Activated T-cell treated with anti-CD3 and anti-CD28 coated beads, Interleukin-2, amount 50 U/mL, for 72 hours (primary cell): ENCODE measurements at regions not wholly inside any gene's neighbourhood (a gene's known extent, or its start where the extent isn't known, plus 50 kb on each side); places are given as distances from the start of the nearest gene placed in this dataset.

Experiments used
- ATAC-seq, 2 donors: fragments of 150-1000 bp; cut with Tn5 transposase; replicated peaks in 1 of 2; 2 replicates each; pipeline ENCODE4 v1.10.0; 2021; ENCODE audit warnings: moderate library complexity in 2 of 2, mild to moderate bottlenecking in 1 of 2
- DNase-seq, 2 donors: peaks; one replicate each; pipeline ENCODE4 v3.0.0; 2021 to 2022; ENCODE audit warnings: mixed read lengths in 1 of 2
- H3K27ac Mint-ChIP-seq: one replicate; pipeline ENCODE4 v1.8.0; 2022; ENCODE audit warnings: mild to moderate bottlenecking, moderate library complexity, mixed read lengths
- H3K27me3 Mint-ChIP-seq: one replicate; pipeline ENCODE4 v1.8.0; 2022; ENCODE audit warnings: low read depth, mixed read lengths
- H3K36me3 Mint-ChIP-seq, 2 donors: one replicate each; pipeline ENCODE4 v1.8.0; 2022; ENCODE audit warnings: mixed read lengths in 2 of 2, mild to moderate bottlenecking in 1 of 2; ENCODE audit not compliant: insufficient read depth in 2 of 2
- H3K4me1 Mint-ChIP-seq: one replicate; pipeline ENCODE4 v1.8.0; 2022; ENCODE audit warnings: low read depth, mixed read lengths
- H3K4me3 Mint-ChIP-seq, 2 donors: one replicate each; pipeline ENCODE4 v1.8.0; 2022; ENCODE audit warnings: mild to moderate bottlenecking in 2 of 2, mixed read lengths in 2 of 2, moderate library complexity in 2 of 2
- H3K9me3 Mint-ChIP-seq, 2 donors: one replicate each; pipeline ENCODE4 v1.8.0; 2022; ENCODE audit warnings: mixed read lengths in 2 of 2

GRCh38 chr7:46775776-46776175 is 806.1 kb downstream of the TNS3 start:
- Mint-ChIP-seq H3K36me3 (no peaks in the 10 kb centered on the region), H3K4me3 (no peak overlapping the region), H3K4me1 (no peaks in the 10 kb centered on the region), H3K27me3 (no peaks in the 10 kb centered on the region), H3K9me3 (peaks cover 6 to 13% of the 10 kb centered on the region in 2 donors), H3K27ac (no peak overlapping the region)
- no peak for ATAC-seq
- no peak for DNase-seq

DNA sequence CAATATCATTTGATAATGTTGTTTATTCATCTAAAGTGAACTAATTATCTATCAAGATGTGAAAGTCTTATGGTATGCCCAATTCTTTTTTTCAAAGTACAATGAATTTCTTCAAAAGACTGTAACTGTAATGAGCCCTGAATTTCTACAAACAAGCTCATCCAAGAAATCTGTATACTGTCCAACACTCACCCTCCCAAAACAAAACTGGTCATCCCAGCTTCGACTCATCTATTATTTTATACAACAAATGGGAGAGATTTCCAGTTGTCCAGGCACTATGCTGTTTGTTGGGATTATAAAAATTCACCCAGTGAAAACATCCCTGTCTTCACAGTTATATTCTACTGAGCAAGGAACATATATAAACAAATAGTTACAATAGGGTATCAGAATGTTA is 806.9 kb downstream of the TNS3 start:
- no peak overlapping the region for H3K27ac Mint-ChIP-seq
- no peak for ATAC-seq
- H3K9me3 Mint-ChIP-seq, result peaks cover 6 to 11% of the 10 kb centered on the region in 2 donors
- no peaks in the 10 kb centered on the region for H3K36me3 Mint-ChIP-seq
- H3K27me3 Mint-ChIP-seq, result no peaks in the 10 kb centered on the region
- H3K4me3 Mint-ChIP-seq, result no peak overlapping the region
- DNase-seq, result no peak
- H3K4me1 Mint-ChIP-seq, result no peaks in the 10 kb centered on the region

DNA sequence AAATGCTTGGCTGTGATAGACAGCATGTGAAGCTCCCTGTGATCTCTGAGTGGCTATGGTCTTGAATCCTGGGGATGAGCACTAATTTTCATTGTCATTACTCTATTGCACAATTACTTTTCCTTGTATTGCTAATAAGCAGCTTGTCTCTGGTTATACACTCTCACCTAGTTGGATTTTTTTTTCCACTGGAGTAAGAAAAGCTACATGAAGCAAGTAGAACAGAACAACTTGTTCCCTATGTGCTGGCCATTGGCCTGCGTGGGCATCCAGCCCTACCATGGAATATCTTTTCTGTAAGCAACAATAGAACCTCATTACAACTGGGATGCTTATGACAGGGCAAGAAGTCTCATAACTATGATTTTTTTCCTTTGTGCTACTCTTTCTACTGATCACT is 807.4 kb downstream of the TNS3 start:
- Mint-ChIP-seq H3K4me3 (no peak overlapping the region), H3K27me3 (no peaks in the 10 kb centered on the region), H3K27ac (no peak overlapping the region), H3K9me3 (peaks cover 10 to 11% of the 10 kb centered on the region in 2 donors), H3K36me3 (no peaks in the 10 kb centered on the region), H3K4me1 (no peaks in the 10 kb centered on the region)
- DNase-seq (no peak), ATAC-seq (no peak)

DNA sequence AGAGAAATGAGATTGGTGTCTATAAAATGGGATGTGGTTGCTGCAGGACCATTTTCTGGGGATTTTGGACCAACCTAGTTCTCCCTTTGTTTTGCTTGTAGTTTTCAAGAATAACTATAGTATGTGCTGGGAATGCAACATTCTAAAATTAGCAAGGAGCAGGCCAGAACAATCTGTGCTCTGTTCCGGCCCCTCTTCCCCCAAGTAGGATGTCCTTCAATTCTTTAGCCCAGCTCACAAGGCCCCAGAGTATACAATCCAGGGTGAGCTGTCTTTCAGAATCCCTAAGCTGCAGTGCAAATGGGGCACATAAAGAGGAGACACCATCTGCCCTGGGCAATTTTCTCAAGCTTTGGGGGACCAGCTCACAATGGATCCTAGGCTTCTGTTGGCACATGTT is 809.1 kb downstream of the TNS3 start:
- ATAC-seq, result no peak
- no peaks in the 10 kb centered on the region for H3K36me3 Mint-ChIP-seq
- H3K27ac Mint-ChIP-seq, result no peak overlapping the region
- no peak for DNase-seq
- H3K27me3 Mint-ChIP-seq, result no peaks in the 10 kb centered on the region
- H3K4me3 Mint-ChIP-seq, result no peak overlapping the region
- peaks cover 10 to 14% of the 10 kb centered on the region in 2 donors for H3K9me3 Mint-ChIP-seq
- no peaks in the 10 kb centered on the region for H3K4me1 Mint-ChIP-seq

- ATAC-seq, result no peak
- no peak overlapping the region for H3K4me3 Mint-ChIP-seq
- H3K36me3 Mint-ChIP-seq, result peaks cover 0 to 1% of the 10 kb centered on the region in 2 donors
- no peak overlapping the region for H3K27ac Mint-ChIP-seq
- H3K27me3 Mint-ChIP-seq, result no peaks in the 10 kb centered on the region
- H3K9me3 Mint-ChIP-seq, result peaks cover 4 to 16% of the 10 kb centered on the region in 2 donors
- H3K4me1 Mint-ChIP-seq, result no peaks in the 10 kb centered on the region
- DNase-seq, result no peak
These were observed 814.8 kb downstream of the TNS3 start for GRCh38 chr7:46767071-46767470.

GRCh38 chr7:46764100-46764936 is 817.6 kb downstream of the TNS3 start:
- DNase-seq, result no peak
- no peak overlapping the region for H3K27ac Mint-ChIP-seq
- peaks cover 7 to 13% of the 10 kb centered on the region in 2 donors for H3K9me3 Mint-ChIP-seq
- no peaks in the 10 kb centered on the region for H3K27me3 Mint-ChIP-seq
- H3K36me3 Mint-ChIP-seq, result peaks cover 0 to 1% of the 10 kb centered on the region in 2 donors
- no peak for ATAC-seq
- H3K4me1 Mint-ChIP-seq, result no peaks in the 10 kb centered on the region
- no peak overlapping the region for H3K4me3 Mint-ChIP-seq

GRCh38 chr7:46763344-46763743 is 818.6 kb downstream of the TNS3 start:
- peaks cover 0 to 1% of the 10 kb centered on the region in 2 donors for H3K36me3 Mint-ChIP-seq
- peaks cover 5 to 7% of the 10 kb centered on the region in 2 donors for H3K9me3 Mint-ChIP-seq
- DNase-seq, result no peak
- no peak for ATAC-seq
- no peak overlapping the region for H3K27ac Mint-ChIP-seq
- no peak overlapping the region for H3K4me3 Mint-ChIP-seq
- no peaks in the 10 kb centered on the region for H3K4me1 Mint-ChIP-seq
- H3K27me3 Mint-ChIP-seq, result no peaks in the 10 kb centered on the region

DNA sequence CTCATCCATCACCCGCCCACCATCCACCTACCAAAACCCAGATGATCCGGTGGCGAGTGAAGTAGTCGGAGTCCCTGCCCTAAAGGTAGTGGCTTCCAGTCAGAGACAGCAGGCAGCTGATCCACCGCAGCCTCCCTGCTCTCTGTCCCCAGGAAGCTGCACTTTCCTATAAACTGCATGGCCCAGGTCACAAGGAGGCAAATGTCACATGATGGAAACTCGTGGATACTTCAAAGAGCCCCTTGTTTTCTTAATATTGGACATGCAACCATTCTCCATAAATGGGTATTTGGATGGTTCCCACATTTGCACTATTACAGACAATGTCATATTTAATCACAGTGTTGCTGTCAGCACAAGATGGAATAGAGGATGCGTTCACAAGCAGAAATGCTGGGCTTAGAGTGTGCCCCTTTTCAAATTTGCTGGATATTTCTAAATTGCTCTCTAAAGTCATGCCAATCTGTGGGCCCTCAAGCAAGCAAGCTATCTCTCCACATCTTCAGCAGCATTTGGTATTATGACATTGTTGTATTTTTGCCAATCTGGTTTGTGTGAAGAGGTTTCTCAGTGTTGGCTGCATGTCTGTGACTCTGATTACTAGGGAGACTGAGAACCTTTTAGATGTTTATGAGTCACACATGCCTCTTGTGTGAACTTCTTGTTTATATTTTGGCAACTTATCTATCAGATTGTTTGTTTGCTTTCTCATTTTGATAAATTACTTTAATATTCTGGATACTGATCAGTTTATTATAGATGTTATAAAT is 822.0 kb downstream of the TNS3 start:
- no peaks in the 10 kb centered on the region for H3K27me3 Mint-ChIP-seq

DNA sequence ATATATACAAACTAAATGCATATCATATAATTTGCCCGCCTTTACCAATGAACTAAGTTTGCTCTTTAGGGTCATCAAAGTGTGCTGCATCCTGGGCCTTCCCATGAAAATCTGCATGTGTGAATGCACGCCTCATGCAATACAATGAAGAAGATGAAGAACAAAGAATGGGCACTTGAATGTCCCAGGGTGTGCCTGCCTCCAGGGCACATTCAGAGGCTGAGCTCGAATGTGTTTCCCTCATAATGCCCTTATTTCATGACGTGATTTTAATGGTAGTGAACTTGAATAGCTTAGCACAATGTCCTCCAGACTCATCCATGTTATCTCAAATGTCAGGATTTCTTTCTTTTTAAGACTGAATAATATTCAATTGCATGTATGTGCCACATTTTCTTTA is 824.9 kb downstream of the TNS3 start:
- ATAC-seq, result no peak
- no peak overlapping the region for H3K4me3 Mint-ChIP-seq
- no peaks in the 10 kb centered on the region for H3K36me3 Mint-ChIP-seq
- DNase-seq, result no peak
- H3K27me3 Mint-ChIP-seq, result no peaks in the 10 kb centered on the region
- peaks cover 2 to 5% of the 10 kb centered on the region in 2 donors for H3K9me3 Mint-ChIP-seq
- no peaks in the 10 kb centered on the region for H3K4me1 Mint-ChIP-seq
- H3K27ac Mint-ChIP-seq, result no peak overlapping the region

More for the DNA sequence above, 822.0 kb downstream of the TNS3 start:
- Mint-ChIP-seq H3K9me3 (peaks cover 4 to 7% of the 10 kb centered on the region in 2 donors), H3K4me1 (no peaks in the 10 kb centered on the region), H3K36me3 (peaks cover 0 to 1% of the 10 kb centered on the region in 2 donors), H3K27ac (no peak overlapping the region), H3K4me3 (no peak overlapping the region)
- ATAC-seq (no peak), DNase-seq (no peak)

- ATAC-seq (no peak), DNase-seq (no peak)
- no peaks in the 10 kb centered on the region for H3K36me3 Mint-ChIP-seq
- no peaks in the 10 kb centered on the region for H3K4me1 Mint-ChIP-seq
- H3K27ac Mint-ChIP-seq, result no peak overlapping the region
- H3K9me3 Mint-ChIP-seq, result peaks cover 3 to 6% of the 10 kb centered on the region in 2 donors
- no peak overlapping the region for H3K4me3 Mint-ChIP-seq
- H3K27me3 Mint-ChIP-seq, result no peaks in the 10 kb centered on the region
These were observed 825.7 kb downstream of the TNS3 start for GRCh38 chr7:46756256-46756655.

GRCh38 chr7:46755120-46756034 is 826.5 kb downstream of the TNS3 start:
- Mint-ChIP-seq H3K36me3 (no peaks in the 10 kb centered on the region), H3K4me1 (no peaks in the 10 kb centered on the region), H3K27ac (no peak overlapping the region), H3K4me3 (no peak overlapping the region), H3K27me3 (no peaks in the 10 kb centered on the region), H3K9me3 (peaks cover 3 to 5% of the 10 kb centered on the region in 2 donors)
- ATAC-seq (no peak), DNase-seq (no peak)

- DNase-seq (no peak), ATAC-seq (no peak)
- H3K27me3 Mint-ChIP-seq, result no peaks in the 10 kb centered on the region
- no peaks in the 10 kb centered on the region for H3K36me3 Mint-ChIP-seq
- H3K4me3 Mint-ChIP-seq, result no peak overlapping the region
- H3K4me1 Mint-ChIP-seq, result no peaks in the 10 kb centered on the region
- no peak overlapping the region for H3K27ac Mint-ChIP-seq
- peaks cover 1 to 5% of the 10 kb centered on the region in 2 donors for H3K9me3 Mint-ChIP-seq
These were observed 827.7 kb downstream of the TNS3 start for GRCh38 chr7:46754140-46754720.
